ENCODE measurements at regions not wholly inside any gene's neighbourhood (a gene's known extent, or its start where the extent isn't known, plus 50 kb on each side); places are given as distances from the start of the nearest gene placed in this dataset.

DNA sequence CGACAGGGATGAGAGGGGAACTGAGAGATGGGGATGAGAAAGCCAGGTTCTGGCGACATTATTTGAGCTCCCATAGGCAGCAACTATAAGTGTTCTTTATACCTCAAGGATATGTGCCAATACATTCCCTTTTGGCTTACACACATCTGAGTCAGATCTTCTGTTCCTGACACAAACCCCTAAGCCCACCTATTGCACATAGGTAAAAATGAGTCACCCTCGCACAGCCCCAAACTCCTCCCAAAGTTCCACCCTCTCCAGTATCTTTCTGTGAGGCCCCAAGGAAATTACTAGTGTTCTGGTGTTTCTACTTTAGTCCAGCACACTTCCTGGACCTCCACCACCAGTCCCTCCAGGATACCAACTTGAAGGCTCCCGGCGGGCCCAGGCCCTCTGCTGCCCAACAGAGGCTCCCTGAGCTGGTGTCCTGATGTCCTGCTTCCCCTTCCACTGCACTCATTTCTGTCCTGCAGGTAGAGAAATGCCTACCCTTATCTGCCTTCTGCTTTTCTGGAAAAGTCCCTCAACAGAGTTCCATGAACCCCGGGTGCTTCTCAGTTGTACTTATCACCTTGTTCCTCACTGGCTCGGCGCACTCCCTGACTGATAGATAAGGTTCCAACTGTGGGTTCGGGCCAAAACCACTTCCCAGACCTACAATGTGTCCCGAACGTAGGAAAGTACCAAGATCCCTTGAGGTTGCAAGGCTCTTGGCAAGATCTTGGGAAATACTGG, 125.5 kb downstream of the EN1 start (continued):
- TF ChIP-seq ZFP1 (CRISPR knock-in tag; IDR thresholded peaks at IDR 0.05) (no peak), RBM39 (optimal IDR thresholded peaks at IDR 0.05; ENCODE audit: low read depth, low read length) (no peak), ELF2 (CRISPR knock-in tag; IDR thresholded peaks at IDR 0.05) (no peak), KLF10 (CRISPR knock-in tag; IDR thresholded peaks at IDR 0.05) (no peak), HDAC2 (IDR thresholded peaks at IDR 0.05) (0 out of 2 replicates have a peak, but pooled peaks have one; percentile 62), HEY1 (CRISPR knock-in tag; IDR thresholded peaks at IDR 0.05; ENCODE audit: borderline replicate concordance) (no peak), STAT5B (CRISPR knock-in tag; IDR thresholded peaks at IDR 0.05) (no peak), BDP1 (IDR thresholded peaks at IDR 0.05; ENCODE audit: insufficient read depth, insufficient read length) (no peak), FOXK2 (conservative IDR thresholded peaks at IDR 0.05 in 1 of 2, IDR thresholded peaks at IDR 0.05 in 1 of 2; ENCODE audit: low read depth in 2 of 2) (no peak), ZNF75A (CRISPR knock-in tag; IDR thresholded peaks at IDR 0.05) (no peak), FOXJ3 (CRISPR knock-in tag; IDR thresholded peaks at IDR 0.05) (no peak), POLR2G (IDR thresholded peaks at IDR 0.05; ENCODE audit: low read depth, low read length) (no peak), MTA1 (IDR thresholded peaks at IDR 0.05; ENCODE audit: borderline replicate concordance) (0 out of 2 replicates have a peak, but pooled peaks have one; percentile 29), PURB (CRISPR knock-in tag; IDR thresholded peaks at IDR 0.05; ENCODE audit: low read depth) (no peak), RBM22 (IDR thresholded peaks at IDR 0.05; ENCODE audit: low read depth, low read length, poor library complexity, severe bottlenecking) (no peak), ZBTB1 (CRISPR knock-in tag; IDR thresholded peaks at IDR 0.05; ENCODE audit: borderline replicate concordance, low read depth) (no peak)
- TF ChIP-seq, protein P1, sequence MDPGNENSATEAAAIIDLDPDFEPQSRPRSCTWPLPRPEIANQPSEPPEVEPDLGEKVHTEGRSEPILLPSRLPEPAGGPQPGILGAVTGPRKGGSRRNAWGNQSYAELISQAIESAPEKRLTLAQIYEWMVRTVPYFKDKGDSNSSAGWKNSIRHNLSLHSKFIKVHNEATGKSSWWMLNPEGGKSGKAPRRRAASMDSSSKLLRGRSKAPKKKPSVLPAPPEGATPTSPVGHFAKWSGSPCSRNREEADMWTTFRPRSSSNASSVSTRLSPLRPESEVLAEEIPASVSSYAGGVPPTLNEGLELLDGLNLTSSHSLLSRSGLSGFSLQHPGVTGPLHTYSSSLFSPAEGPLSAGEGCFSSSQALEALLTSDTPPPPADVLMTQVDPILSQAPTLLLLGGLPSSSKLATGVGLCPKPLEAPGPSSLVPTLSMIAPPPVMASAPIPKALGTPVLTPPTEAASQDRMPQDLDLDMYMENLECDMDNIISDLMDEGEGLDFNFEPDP (CRISPR knock-in tag; IDR thresholded peaks at IDR 0.05): no peak
- TF ChIP-seq, protein P2, sequence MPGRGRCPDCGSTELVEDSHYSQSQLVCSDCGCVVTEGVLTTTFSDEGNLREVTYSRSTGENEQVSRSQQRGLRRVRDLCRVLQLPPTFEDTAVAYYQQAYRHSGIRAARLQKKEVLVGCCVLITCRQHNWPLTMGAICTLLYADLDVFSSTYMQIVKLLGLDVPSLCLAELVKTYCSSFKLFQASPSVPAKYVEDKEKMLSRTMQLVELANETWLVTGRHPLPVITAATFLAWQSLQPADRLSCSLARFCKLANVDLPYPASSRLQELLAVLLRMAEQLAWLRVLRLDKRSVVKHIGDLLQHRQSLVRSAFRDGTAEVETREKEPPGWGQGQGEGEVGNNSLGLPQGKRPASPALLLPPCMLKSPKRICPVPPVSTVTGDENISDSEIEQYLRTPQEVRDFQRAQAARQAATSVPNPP (IDR thresholded peaks at IDR 0.05; ENCODE audit: borderline replicate concordance, insufficient read depth, insufficient read length): no peak
- TF ChIP-seq, protein P3, sequence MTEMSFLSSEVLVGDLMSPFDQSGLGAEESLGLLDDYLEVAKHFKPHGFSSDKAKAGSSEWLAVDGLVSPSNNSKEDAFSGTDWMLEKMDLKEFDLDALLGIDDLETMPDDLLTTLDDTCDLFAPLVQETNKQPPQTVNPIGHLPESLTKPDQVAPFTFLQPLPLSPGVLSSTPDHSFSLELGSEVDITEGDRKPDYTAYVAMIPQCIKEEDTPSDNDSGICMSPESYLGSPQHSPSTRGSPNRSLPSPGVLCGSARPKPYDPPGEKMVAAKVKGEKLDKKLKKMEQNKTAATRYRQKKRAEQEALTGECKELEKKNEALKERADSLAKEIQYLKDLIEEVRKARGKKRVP (CRISPR knock-in tag; IDR thresholded peaks at IDR 0.05): no peak
- TF ChIP-seq, protein P4, sequence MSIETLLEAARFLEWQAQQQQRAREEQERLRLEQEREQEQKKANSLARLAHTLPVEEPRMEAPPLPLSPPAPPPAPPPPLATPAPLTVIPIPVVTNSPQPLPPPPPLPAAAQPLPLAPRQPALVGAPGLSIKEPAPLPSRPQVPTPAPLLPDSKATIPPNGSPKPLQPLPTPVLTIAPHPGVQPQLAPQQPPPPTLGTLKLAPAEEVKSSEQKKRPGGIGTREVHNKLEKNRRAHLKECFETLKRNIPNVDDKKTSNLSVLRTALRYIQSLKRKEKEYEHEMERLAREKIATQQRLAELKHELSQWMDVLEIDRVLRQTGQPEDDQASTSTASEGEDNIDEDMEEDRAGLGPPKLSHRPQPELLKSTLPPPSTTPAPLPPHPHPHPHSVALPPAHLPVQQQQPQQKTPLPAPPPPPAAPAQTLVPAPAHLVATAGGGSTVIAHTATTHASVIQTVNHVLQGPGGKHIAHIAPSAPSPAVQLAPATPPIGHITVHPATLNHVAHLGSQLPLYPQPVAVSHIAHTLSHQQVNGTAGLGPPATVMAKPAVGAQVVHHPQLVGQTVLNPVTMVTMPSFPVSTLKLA (conservative IDR thresholded peaks at IDR 0.05): no peak
- TF ChIP-seq, protein P5, sequence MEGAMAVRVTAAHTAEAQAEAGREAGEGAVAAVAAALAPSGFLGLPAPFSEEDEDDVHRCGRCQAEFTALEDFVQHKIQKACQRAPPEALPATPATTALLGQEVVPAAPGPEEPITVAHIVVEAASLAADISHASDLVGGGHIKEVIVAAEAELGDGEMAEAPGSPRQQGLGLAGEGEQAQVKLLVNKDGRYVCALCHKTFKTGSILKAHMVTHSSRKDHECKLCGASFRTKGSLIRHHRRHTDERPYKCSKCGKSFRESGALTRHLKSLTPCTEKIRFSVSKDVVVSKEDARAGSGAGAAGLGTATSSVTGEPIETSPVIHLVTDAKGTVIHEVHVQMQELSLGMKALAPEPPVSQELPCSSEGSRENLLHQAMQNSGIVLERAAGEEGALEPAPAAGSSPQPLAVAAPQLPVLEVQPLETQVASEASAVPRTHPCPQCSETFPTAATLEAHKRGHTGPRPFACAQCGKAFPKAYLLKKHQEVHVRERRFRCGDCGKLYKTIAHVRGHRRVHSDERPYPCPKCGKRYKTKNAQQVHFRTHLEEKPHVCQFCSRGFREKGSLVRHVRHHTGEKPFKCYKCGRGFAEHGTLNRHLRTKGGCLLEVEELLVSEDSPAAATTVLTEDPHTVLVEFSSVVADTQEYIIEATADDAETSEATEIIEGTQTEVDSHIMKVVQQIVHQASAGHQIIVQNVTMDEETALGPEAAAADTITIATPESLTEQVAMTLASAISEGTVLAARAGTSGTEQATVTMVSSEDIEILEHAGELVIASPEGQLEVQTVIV (CRISPR knock-in tag; IDR thresholded peaks at IDR 0.05; ENCODE audit: borderline replicate concordance): no peak

All from K562 (cell line).